ENCODE measurements at regions not wholly inside any gene's neighbourhood (a gene's known extent, or its start where the extent isn't known, plus 50 kb on each side); places are given as distances from the start of the nearest gene placed in this dataset.

GRCh38 chr12:61758661-61759060 lies 501.5 kb upstream of the USP15 start:
- Histone ChIP-seq H3K27me3 (replicated peaks in 1 of 4; ENCODE audit: control insufficient read depth in 3 of 4, extremely low read depth in 1 of 4, insufficient read depth in 3 of 4, low read length in 3 of 4) (no peaks in the 10 kb centered on the region), H4K8ac (ENCODE audit: extremely low read depth, insufficient read depth, low read length) (no peak overlapping the region), H2AK5ac (ENCODE audit: low read depth, low read length) (no peak overlapping the region), H2BK120ac (replicated peaks; ENCODE audit: low read depth, low read length) (no peak overlapping the region), H3K36me3 (ENCODE audit: control insufficient read depth in 2 of 4, insufficient read depth in 4 of 4, low read length in 3 of 4) (no peaks in the 10 kb centered on the region), H3K9me3 (ENCODE audit: insufficient read depth in 2 of 2, low read depth in 1 of 2, low read length in 1 of 2) (no peaks in the 10 kb centered on the region), H3K4me3 (ENCODE audit: extremely low read depth in 1 of 4, insufficient read depth in 2 of 4, low read depth in 3 of 4, low read length in 4 of 4) (no peak overlapping the region), H3K23me2 (ENCODE audit: low read depth, low read length) (no peaks in the 10 kb centered on the region), H3K4me2 (ENCODE audit: insufficient read depth in 1 of 2, low read depth in 2 of 2, low read length in 2 of 2) (no peak overlapping the region), H3K56ac (replicated peaks; ENCODE audit: insufficient read length, low read depth, low read length) (no peak overlapping the region), H3K23ac (ENCODE audit: insufficient read length) (no peak overlapping the region), H3K4me1 (replicated peaks in 1 of 4; ENCODE audit: control insufficient read depth in 3 of 4, insufficient read depth in 4 of 4, low read length in 3 of 4) (no peaks in the 10 kb centered on the region; a peak in 1 of 7 replicates), H2BK15ac (ENCODE audit: low read length) (no peak overlapping the region), H4K5ac (ENCODE audit: insufficient read length, low read depth, low read length) (no peak overlapping the region), H2BK12ac (ENCODE audit: low read depth, low read length) (no peak overlapping the region), H3K79me1 (ENCODE audit: low read depth, low read length) (no peaks in the 10 kb centered on the region), H3K14ac (ENCODE audit: insufficient read length) (no peak overlapping the region), H3K27ac (ENCODE audit: low read depth, low read length) (no peak overlapping the region), H3K18ac (ENCODE audit: extremely low read depth, low read length) (no peak overlapping the region), H3K9ac (replicated peaks in 1 of 4; ENCODE audit: extremely low read depth in 1 of 4, low read depth in 3 of 4, low read length in 3 of 4) (no peak overlapping the region), H4K20me1 (replicated peaks in 1 of 2; ENCODE audit: control insufficient read depth in 1 of 2, insufficient read depth in 2 of 2, low read length in 2 of 2) (no peaks in the 10 kb centered on the region), H3K79me2 (ENCODE audit: control insufficient read depth in 1 of 2, insufficient read depth in 2 of 2, low read length in 2 of 2) (no peaks in the 10 kb centered on the region), H4K91ac (replicated peaks; ENCODE audit: insufficient read length, low read length) (no peak overlapping the region), H3K4ac (replicated peaks; ENCODE audit: insufficient read length, low read depth, low read length) (no peak overlapping the region), H2BK5ac (ENCODE audit: low read depth, low read length) (no peak overlapping the region), H2AFZ (ENCODE audit: low read length) (no peak overlapping the region), H2BK20ac (ENCODE audit: low read length) (no peak overlapping the region)
- no peak for DNase-seq (ENCODE audit: low read depth in 1 of 2, low spot score in 2 of 2)
- ChIA-PET CTCF (ENCODE audit: partially characterized antibody) (interaction anchor here (1.0 to 1.9 kb wide), 2 partner anchors 35 to 235 kb away, joined by 5 to 9 read pairs; no protein-coding TSS in a partner anchor), POLR2A (ENCODE audit: partially characterized antibody) (no interaction called here)
- FAIRE-seq: no peak
- no peak for TF ChIP-seq BCL11A (IDR thresholded peaks at IDR 0.05; ENCODE audit: low read depth in 2 of 2, low read length in 2 of 2)
- no peak for TF ChIP-seq CHD7 (IDR thresholded peaks at IDR 0.05; ENCODE audit: insufficient replicate concordance, low read length)
